ENCODE measurements at regions not wholly inside any gene's neighbourhood (a gene's known extent, or its start where the extent isn't known, plus 50 kb on each side); places are given as distances from the start of the nearest gene placed in this dataset.
"Not testable (repeated sequence)": the region's sequence is repeated elsewhere in the genome, so short reads cannot be mapped to it uniquely, and the experiment has no call there.

- TF ChIP-seq, protein P1, sequence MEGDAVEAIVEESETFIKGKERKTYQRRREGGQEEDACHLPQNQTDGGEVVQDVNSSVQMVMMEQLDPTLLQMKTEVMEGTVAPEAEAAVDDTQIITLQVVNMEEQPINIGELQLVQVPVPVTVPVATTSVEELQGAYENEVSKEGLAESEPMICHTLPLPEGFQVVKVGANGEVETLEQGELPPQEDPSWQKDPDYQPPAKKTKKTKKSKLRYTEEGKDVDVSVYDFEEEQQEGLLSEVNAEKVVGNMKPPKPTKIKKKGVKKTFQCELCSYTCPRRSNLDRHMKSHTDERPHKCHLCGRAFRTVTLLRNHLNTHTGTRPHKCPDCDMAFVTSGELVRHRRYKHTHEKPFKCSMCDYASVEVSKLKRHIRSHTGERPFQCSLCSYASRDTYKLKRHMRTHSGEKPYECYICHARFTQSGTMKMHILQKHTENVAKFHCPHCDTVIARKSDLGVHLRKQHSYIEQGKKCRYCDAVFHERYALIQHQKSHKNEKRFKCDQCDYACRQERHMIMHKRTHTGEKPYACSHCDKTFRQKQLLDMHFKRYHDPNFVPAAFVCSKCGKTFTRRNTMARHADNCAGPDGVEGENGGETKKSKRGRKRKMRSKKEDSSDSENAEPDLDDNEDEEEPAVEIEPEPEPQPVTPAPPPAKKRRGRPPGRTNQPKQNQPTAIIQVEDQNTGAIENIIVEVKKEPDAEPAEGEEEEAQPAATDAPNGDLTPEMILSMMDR (conservative IDR thresholded peaks at IDR 0.05; ENCODE audit: low read depth in 2 of 2) = not testable (repeated sequence)
- not testable (repeated sequence) for TF ChIP-seq EZH2phosphoT487 (IDR thresholded peaks at IDR 0.05; ENCODE audit: unreplicated experiment); EZH2 (IDR thresholded peaks at IDR 0.05; ENCODE audit: low read depth, unreplicated experiment); CREB1 (CRISPR knock-in tag; IDR thresholded peaks at IDR 0.05; ENCODE audit: low read depth); POLR2AphosphoS5 (IDR thresholded peaks at IDR 0.05; ENCODE audit: low read depth); JUNB (IDR thresholded peaks at IDR 0.05; ENCODE audit: unreplicated experiment); STAT1 (IDR thresholded peaks at IDR 0.05; ENCODE audit: unreplicated experiment); NANOG (IDR thresholded peaks at IDR 0.05; ENCODE audit: borderline replicate concordance); ZNF462 (CRISPR knock-in tag; IDR thresholded peaks at IDR 0.05)
- TF ChIP-seq, protein P2, sequence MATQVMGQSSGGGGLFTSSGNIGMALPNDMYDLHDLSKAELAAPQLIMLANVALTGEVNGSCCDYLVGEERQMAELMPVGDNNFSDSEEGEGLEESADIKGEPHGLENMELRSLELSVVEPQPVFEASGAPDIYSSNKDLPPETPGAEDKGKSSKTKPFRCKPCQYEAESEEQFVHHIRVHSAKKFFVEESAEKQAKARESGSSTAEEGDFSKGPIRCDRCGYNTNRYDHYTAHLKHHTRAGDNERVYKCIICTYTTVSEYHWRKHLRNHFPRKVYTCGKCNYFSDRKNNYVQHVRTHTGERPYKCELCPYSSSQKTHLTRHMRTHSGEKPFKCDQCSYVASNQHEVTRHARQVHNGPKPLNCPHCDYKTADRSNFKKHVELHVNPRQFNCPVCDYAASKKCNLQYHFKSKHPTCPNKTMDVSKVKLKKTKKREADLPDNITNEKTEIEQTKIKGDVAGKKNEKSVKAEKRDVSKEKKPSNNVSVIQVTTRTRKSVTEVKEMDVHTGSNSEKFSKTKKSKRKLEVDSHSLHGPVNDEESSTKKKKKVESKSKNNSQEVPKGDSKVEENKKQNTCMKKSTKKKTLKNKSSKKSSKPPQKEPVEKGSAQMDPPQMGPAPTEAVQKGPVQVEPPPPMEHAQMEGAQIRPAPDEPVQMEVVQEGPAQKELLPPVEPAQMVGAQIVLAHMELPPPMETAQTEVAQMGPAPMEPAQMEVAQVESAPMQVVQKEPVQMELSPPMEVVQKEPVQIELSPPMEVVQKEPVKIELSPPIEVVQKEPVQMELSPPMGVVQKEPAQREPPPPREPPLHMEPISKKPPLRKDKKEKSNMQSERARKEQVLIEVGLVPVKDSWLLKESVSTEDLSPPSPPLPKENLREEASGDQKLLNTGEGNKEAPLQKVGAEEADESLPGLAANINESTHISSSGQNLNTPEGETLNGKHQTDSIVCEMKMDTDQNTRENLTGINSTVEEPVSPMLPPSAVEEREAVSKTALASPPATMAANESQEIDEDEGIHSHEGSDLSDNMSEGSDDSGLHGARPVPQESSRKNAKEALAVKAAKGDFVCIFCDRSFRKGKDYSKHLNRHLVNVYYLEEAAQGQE (IDR thresholded peaks at IDR 0.05; ENCODE audit: unreplicated experiment) = not testable (repeated sequence)
- TF ChIP-seq, protein P3, sequence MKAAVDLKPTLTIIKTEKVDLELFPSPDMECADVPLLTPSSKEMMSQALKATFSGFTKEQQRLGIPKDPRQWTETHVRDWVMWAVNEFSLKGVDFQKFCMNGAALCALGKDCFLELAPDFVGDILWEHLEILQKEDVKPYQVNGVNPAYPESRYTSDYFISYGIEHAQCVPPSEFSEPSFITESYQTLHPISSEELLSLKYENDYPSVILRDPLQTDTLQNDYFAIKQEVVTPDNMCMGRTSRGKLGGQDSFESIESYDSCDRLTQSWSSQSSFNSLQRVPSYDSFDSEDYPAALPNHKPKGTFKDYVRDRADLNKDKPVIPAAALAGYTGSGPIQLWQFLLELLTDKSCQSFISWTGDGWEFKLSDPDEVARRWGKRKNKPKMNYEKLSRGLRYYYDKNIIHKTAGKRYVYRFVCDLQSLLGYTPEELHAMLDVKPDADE (IDR thresholded peaks at IDR 0.05) = not testable (repeated sequence)
Observed at GRCh38 chr14:105668021-105668420, 141.6 kb downstream of the TMEM121 start.
